ENCODE measurements at regions not wholly inside any gene's neighbourhood (a gene's known extent, or its start where the extent isn't known, plus 50 kb on each side); places are given as distances from the start of the nearest gene placed in this dataset.
"Not testable (repeated sequence)": the region's sequence is repeated elsewhere in the genome, so short reads cannot be mapped to it uniquely, and the experiment has no call there.

GRCh38 chr3:20547361-20548269, 361.6 kb upstream of the SGO1 start:
- H3K27ac Mint-ChIP-seq; DNase-seq; H3K4me3 Mint-ChIP-seq; ATAC-seq; H3K9me3 Mint-ChIP-seq (ENCODE audit: low read depth); CTCF ChIA-PET; H3K36me3 Mint-ChIP-seq; H3K27me3 Mint-ChIP-seq; H3K4me1 Mint-ChIP-seq: not testable (repeated sequence)

DNA sequence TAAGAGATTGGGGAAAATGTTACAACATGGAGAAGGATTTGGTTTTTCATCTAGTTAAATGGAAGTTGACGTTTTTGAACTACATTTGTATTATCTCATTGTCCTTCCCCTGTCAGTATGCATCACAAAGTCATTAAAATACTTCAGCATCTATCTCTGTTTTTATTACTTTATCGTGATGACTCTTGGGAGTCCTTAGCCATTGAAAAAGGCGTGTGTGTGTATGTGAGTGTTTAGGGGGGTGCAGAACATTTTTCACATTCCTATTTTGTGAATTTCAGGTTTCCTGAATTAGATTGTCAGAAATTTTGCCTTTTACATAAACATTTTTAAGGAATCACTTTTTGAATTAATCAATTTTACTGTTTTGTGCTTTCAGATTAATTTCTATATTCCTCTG, 360.6 kb upstream of the SGO1 start:
- CTCF ChIA-PET, result no interaction called here
- Mint-ChIP-seq H3K4me3 (no peak overlapping the region), H3K27ac (no peak overlapping the region), H3K36me3 (no peaks in the 10 kb centered on the region), H3K27me3 (no peaks in the 10 kb centered on the region), H3K4me1 (no peaks in the 10 kb centered on the region), H3K9me3 (ENCODE audit: low read depth) (no peaks in the 10 kb centered on the region)
- no peak for ATAC-seq
- DNase-seq, result no peak

DNA sequence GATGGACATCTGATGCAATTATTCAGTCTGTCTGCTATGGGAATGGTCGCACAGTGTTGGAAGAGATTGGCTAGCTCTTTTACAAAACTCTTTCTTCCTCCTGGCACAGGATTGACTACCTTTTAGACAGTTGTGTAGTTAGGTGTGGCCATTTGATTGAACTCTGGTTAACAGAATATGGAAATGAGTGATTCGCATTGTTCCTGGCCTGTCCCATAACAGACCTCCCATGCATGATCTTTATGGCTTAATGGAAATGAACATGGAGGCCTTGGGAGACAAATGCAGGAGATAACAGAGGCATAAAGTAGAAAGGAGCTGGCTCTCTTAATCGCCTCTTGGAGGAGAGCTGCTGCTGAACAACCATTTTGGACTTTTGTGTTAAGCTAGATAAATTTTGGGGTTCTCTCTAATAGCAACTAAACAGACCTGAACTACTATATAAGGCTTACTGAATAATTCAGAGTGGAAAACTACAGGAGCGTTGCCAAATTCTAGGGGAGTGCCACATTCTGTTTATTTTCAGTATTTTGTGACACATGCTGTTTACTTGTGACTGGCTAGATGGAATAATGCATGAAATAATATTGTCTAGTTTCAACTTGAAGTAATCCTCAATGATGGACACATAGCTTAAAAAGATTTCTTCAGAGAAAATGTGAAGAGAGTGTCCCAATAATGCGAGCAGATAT, 357.7 kb upstream of the SGO1 start:
- no peaks in the 10 kb centered on the region for H3K9me3 Mint-ChIP-seq (ENCODE audit: low read depth)
- H3K36me3 Mint-ChIP-seq, result no peaks in the 10 kb centered on the region
- ATAC-seq (no peak), DNase-seq (no peak)
- CTCF ChIA-PET, result no interaction called here
- no peak overlapping the region for H3K4me3 Mint-ChIP-seq
- no peaks in the 10 kb centered on the region for H3K27me3 Mint-ChIP-seq
- no peak overlapping the region for H3K27ac Mint-ChIP-seq
- no peaks in the 10 kb centered on the region for H3K4me1 Mint-ChIP-seq

GRCh38 chr3:20540066-20540465, 354.1 kb upstream of the SGO1 start:
- H3K4me1 Mint-ChIP-seq, result no peaks in the 10 kb centered on the region
- no peaks in the 10 kb centered on the region for H3K9me3 Mint-ChIP-seq (ENCODE audit: low read depth)
- no peak overlapping the region for H3K27ac Mint-ChIP-seq
- H3K27me3 Mint-ChIP-seq, result no peaks in the 10 kb centered on the region
- DNase-seq (no peak), ATAC-seq (no peak)
- CTCF ChIA-PET, result no interaction called here
- H3K4me3 Mint-ChIP-seq, result no peak overlapping the region
- no peaks in the 10 kb centered on the region for H3K36me3 Mint-ChIP-seq

- ATAC-seq (no peak), DNase-seq (no peak)
- no peaks in the 10 kb centered on the region for H3K9me3 Mint-ChIP-seq (ENCODE audit: low read depth)
- CTCF ChIA-PET, result no interaction called here
- H3K27ac Mint-ChIP-seq, result no peak overlapping the region
- no peaks in the 10 kb centered on the region for H3K36me3 Mint-ChIP-seq
- no peaks in the 10 kb centered on the region for H3K27me3 Mint-ChIP-seq
- H3K4me3 Mint-ChIP-seq, result no peak overlapping the region
- H3K4me1 Mint-ChIP-seq, result no peaks in the 10 kb centered on the region
Measured at GRCh38 chr3:20539666-20540065, 353.7 kb upstream of the SGO1 start.

- no peaks in the 10 kb centered on the region for H3K9me3 Mint-ChIP-seq (ENCODE audit: low read depth)
Measured at GRCh38 chr3:20537234-20537633, 351.2 kb upstream of the SGO1 start.

GRCh38 chr3:20529911-20530310, 343.9 kb upstream of the SGO1 start:
- no peaks in the 10 kb centered on the region for H3K9me3 Mint-ChIP-seq (ENCODE audit: low read depth)
- DNase-seq, result no peak
- H3K4me3 Mint-ChIP-seq, result no peak overlapping the region
- ATAC-seq, result no peak
- no peaks in the 10 kb centered on the region for H3K4me1 Mint-ChIP-seq
- H3K27ac Mint-ChIP-seq, result no peak overlapping the region
- no peaks in the 10 kb centered on the region for H3K27me3 Mint-ChIP-seq
- no peaks in the 10 kb centered on the region for H3K36me3 Mint-ChIP-seq
- CTCF ChIA-PET, result no interaction called here

More at GRCh38 chr3:20537234-20537633, 351.2 kb upstream of the SGO1 start:
- CTCF ChIA-PET, result no interaction called here
- no peaks in the 10 kb centered on the region for H3K4me1 Mint-ChIP-seq
- no peak overlapping the region for H3K4me3 Mint-ChIP-seq
- no peak overlapping the region for H3K27ac Mint-ChIP-seq
- no peaks in the 10 kb centered on the region for H3K27me3 Mint-ChIP-seq
- H3K36me3 Mint-ChIP-seq, result no peaks in the 10 kb centered on the region
- no peak for DNase-seq
- no peak for ATAC-seq

DNA sequence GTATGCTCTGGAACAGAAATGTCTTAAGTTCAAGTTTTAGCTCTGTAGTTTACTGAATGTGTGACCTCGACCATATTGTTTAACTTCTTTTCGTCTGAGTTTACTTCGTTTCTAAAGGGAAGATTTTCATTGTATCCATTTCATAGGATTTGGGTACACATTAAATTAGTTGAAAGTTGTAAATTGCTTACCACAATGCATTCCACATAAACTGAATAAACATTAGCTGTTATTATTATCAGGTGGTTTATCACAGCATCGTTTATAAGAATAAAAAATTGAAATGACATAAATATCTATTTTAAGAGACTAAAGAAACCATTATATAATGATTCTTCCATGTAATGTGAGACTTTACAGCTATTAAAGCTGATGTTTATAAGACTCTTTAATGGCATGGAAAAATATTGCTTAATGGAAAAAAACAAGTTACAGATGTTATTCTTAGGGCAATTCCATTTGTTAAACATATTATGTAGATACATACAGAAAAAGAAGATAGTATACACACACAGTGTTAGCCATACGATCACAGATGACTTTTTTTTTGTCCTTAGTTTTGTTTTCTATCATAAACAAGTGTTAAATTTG, 342.3 kb upstream of the SGO1 start:
- Mint-ChIP-seq H3K27me3 (no peaks in the 10 kb centered on the region), H3K27ac (no peak overlapping the region), H3K36me3 (no peaks in the 10 kb centered on the region), H3K9me3 (ENCODE audit: low read depth) (no peaks in the 10 kb centered on the region), H3K4me3 (no peak overlapping the region), H3K4me1 (no peaks in the 10 kb centered on the region)
- DNase-seq (no peak), ATAC-seq (no peak)
- CTCF ChIA-PET, result no interaction called here

GRCh38 chr3:20527368-20527767, 341.4 kb upstream of the SGO1 start:
- Mint-ChIP-seq H3K4me3 (no peak overlapping the region), H3K27me3 (no peaks in the 10 kb centered on the region), H3K36me3 (no peaks in the 10 kb centered on the region), H3K27ac (no peak overlapping the region), H3K9me3 (ENCODE audit: low read depth) (no peaks in the 10 kb centered on the region), H3K4me1 (no peaks in the 10 kb centered on the region)
- CTCF ChIA-PET, result no interaction called here
- DNase-seq (no peak), ATAC-seq (no peak)

GRCh38 chr3:20524328-20524727, 338.3 kb upstream of the SGO1 start:
- no peak for DNase-seq
- Mint-ChIP-seq H3K36me3 (no peaks in the 10 kb centered on the region), H3K27ac (no peak overlapping the region), H3K9me3 (ENCODE audit: low read depth) (no peaks in the 10 kb centered on the region), H3K4me1 (no peaks in the 10 kb centered on the region), H3K4me3 (no peak overlapping the region), H3K27me3 (no peaks in the 10 kb centered on the region)
- no peak for ATAC-seq
- CTCF ChIA-PET, result no interaction called here

GRCh38 chr3:20523293-20523692, 337.3 kb upstream of the SGO1 start:
- no peak for ATAC-seq
- no peaks in the 10 kb centered on the region for H3K9me3 Mint-ChIP-seq (ENCODE audit: low read depth)
- H3K36me3 Mint-ChIP-seq, result no peaks in the 10 kb centered on the region
- no peak for DNase-seq
- H3K27me3 Mint-ChIP-seq, result no peaks in the 10 kb centered on the region
- H3K27ac Mint-ChIP-seq, result no peak overlapping the region
- no peaks in the 10 kb centered on the region for H3K4me1 Mint-ChIP-seq
- CTCF ChIA-PET, result no interaction called here
- H3K4me3 Mint-ChIP-seq, result no peak overlapping the region

DNA sequence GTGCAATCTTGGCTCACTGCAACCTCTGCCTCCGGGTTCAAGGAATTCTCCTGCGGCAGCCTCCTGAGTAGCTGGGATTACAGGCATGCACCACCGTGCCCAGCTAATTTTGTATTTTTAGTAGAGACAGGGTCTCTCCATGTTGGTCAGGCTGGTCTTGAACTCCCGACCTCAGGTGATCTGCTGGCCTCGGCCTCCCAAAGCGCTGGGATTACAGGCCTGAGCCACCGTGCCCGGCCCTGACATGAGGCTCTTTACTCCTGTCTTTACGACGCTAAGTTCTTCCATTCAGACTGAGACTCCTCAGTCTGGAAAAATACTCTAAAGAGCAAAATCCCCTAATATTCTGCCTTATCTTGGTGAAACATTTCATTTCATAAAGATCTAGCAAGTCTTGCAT, 331.3 kb upstream of the SGO1 start:
- H3K9me3 Mint-ChIP-seq (ENCODE audit: low read depth); ATAC-seq; DNase-seq; H3K4me3 Mint-ChIP-seq; H3K27ac Mint-ChIP-seq; H3K4me1 Mint-ChIP-seq; H3K36me3 Mint-ChIP-seq; H3K27me3 Mint-ChIP-seq; CTCF ChIA-PET: not testable (repeated sequence)

- H3K9me3 Mint-ChIP-seq (ENCODE audit: low read depth), result no peaks in the 10 kb centered on the region
- H3K27ac Mint-ChIP-seq, result no peak overlapping the region
- CTCF ChIA-PET, result no interaction called here
- no peaks in the 10 kb centered on the region for H3K4me1 Mint-ChIP-seq
- DNase-seq (no peak), ATAC-seq (no peak)
- H3K27me3 Mint-ChIP-seq, result no peaks in the 10 kb centered on the region
- no peak overlapping the region for H3K4me3 Mint-ChIP-seq
- no peaks in the 10 kb centered on the region for H3K36me3 Mint-ChIP-seq
Measured at GRCh38 chr3:20516311-20516710, 330.3 kb upstream of the SGO1 start.

- CTCF ChIA-PET, result no interaction called here
- H3K27me3 Mint-ChIP-seq, result no peaks in the 10 kb centered on the region
Measured at GRCh38 chr3:20515834-20516233, 329.8 kb upstream of the SGO1 start.

More at GRCh38 chr3:20515834-20516233, 329.8 kb upstream of the SGO1 start:
- DNase-seq (no peak), ATAC-seq (no peak)
- Mint-ChIP-seq H3K36me3 (no peaks in the 10 kb centered on the region), H3K4me1 (no peaks in the 10 kb centered on the region), H3K4me3 (no peak overlapping the region), H3K27ac (no peak overlapping the region), H3K9me3 (ENCODE audit: low read depth) (no peaks in the 10 kb centered on the region)
